ENCODE measurements at regions not wholly inside any gene's neighbourhood (a gene's known extent, or its start where the extent isn't known, plus 50 kb on each side); places are given as distances from the start of the nearest gene placed in this dataset.

DNA sequence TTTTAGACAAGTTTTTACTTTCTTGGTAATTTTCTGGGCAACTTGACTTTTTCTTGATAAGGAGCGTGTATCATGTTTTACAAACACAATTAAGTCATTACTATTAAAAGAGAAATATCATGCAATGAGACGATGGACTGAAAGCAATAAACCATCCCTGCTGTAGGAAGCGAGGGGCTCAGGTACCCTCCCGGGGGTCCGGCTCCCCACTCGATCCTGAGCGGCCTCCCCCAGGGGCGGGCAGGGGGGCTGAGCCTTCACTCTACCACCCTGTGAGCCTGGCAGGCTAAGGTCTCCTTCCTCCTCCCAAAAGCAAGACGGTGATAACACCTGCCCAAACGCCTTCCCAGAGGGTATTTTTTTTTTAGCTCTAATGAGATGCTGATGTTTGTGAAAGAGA, 51.8 kb upstream of the ADGRA1 start:
- no peaks in the 10 kb centered on the region for H3K27me3 ChIP-seq (ENCODE audit: insufficient read depth)
- H3K9ac ChIP-seq: no peak overlapping the region
- no peak for TF ChIP-seq POLR2AphosphoS5 (IDR thresholded peaks at IDR 0.05; ENCODE audit: low read depth, low read length)
- no peak for TF ChIP-seq TAF1 (IDR thresholded peaks at IDR 0.05; ENCODE audit: borderline replicate concordance, low read depth, low read length)
- no peak for TF ChIP-seq JUND (IDR thresholded peaks at IDR 0.05)
- no peak for TF ChIP-seq RFX5 (IDR thresholded peaks at IDR 0.05; ENCODE audit: low read length)
- no peak for TF ChIP-seq FOXJ3 (CRISPR knock-in tag; IDR thresholded peaks at IDR 0.05)
- TF ChIP-seq, protein P1, sequence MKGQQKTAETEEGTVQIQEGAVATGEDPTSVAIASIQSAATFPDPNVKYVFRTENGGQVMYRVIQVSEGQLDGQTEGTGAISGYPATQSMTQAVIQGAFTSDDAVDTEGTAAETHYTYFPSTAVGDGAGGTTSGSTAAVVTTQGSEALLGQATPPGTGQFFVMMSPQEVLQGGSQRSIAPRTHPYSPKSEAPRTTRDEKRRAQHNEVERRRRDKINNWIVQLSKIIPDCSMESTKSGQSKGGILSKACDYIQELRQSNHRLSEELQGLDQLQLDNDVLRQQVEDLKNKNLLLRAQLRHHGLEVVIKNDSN (IDR thresholded peaks at IDR 0.05; ENCODE audit: borderline replicate concordance, low read depth): no peak
- TF ChIP-seq RXRA (IDR thresholded peaks at IDR 0.05; ENCODE audit: borderline replicate concordance, low read depth): no peak
- H3K4me2 ChIP-seq: no peak overlapping the region
- H3K27ac ChIP-seq (ENCODE audit: low read depth in 2 of 2, low read length in 1 of 2): no peak overlapping the region
- H4K20me1 ChIP-seq (ENCODE audit: insufficient read depth): no peaks in the 10 kb centered on the region
- no peaks in the 10 kb centered on the region for H3F3A ChIP-seq (replicated peaks; ENCODE audit: insufficient read depth)
- no peaks in the 10 kb centered on the region; a peak in 1 of 4 replicates for H3K4me1 ChIP-seq (ENCODE audit: control insufficient read depth in 1 of 2, insufficient read depth in 2 of 2, low read depth in 1 of 2, low read length in 1 of 2)
- no peaks in the 10 kb centered on the region for H3K9me2 ChIP-seq
- no peak overlapping the region for H3K4me3 ChIP-seq (ENCODE audit: low read depth in 2 of 2, low read length in 1 of 2)
- ChIA-PET CTCF (interaction anchor here (0.6 kb wide), 1 partner anchor 131 kb away, joined by 3 read pairs; no protein-coding TSS in a partner anchor), POLR2A (no interaction called here)
- H3K9me3 ChIP-seq: no peaks in the 10 kb centered on the region
- no peaks in the 10 kb centered on the region for H3K36me3 ChIP-seq (replicated peaks in 1 of 2; ENCODE audit: control insufficient read depth in 1 of 2, insufficient read depth in 2 of 2, low read length in 1 of 2)
- H2AFZ ChIP-seq (ENCODE audit: low read depth): no peak overlapping the region
- 19% methylated on average over 9 of the region's 10 CpGs for WGBS (ENCODE audit: low lambda C conversion rate)
- no peak for DNase-seq
- no peaks in the 10 kb centered on the region for H3K79me2 ChIP-seq (ENCODE audit: insufficient read depth)

DNA sequence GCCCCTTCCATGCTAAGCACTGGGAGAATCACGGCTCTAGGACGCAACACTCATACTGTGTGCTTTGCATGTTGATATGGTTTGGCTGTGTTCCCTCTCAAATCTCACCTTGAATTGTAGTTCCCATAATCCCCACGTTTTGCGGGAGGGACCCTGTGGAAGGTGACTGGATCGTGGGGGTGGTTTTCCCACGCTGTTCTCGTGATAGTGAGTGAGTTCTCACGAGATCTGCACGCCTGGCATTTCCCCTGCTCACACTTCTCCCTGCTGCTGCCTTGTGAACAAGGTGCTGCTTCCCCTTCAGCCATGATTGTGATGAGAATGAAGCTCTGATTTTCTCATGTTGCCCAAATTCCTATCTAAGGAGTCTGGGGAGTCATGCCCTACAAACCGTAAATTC, 53.0 kb upstream of the ADGRA1 start:
- Histone ChIP-seq H3K9me2 (no peaks in the 10 kb centered on the region), H3K4me3 (ENCODE audit: low read depth in 2 of 2, low read length in 1 of 2) (no peak overlapping the region), H3K36me3 (replicated peaks in 1 of 2; ENCODE audit: control insufficient read depth in 1 of 2, insufficient read depth in 2 of 2, low read length in 1 of 2) (no peaks in the 10 kb centered on the region), H3K27ac (ENCODE audit: low read depth in 2 of 2, low read length in 1 of 2) (no peak overlapping the region), H3K9me3 (no peaks in the 10 kb centered on the region), H3K9ac (no peak overlapping the region), H3K4me2 (no peak overlapping the region), H3K4me1 (ENCODE audit: control insufficient read depth in 1 of 2, insufficient read depth in 2 of 2, low read depth in 1 of 2, low read length in 1 of 2) (no peaks in the 10 kb centered on the region), H4K20me1 (ENCODE audit: insufficient read depth) (no peaks in the 10 kb centered on the region), H3K79me2 (ENCODE audit: insufficient read depth) (no peaks in the 10 kb centered on the region), H2AFZ (ENCODE audit: low read depth) (no peak overlapping the region), H3F3A (replicated peaks; ENCODE audit: insufficient read depth) (no peaks in the 10 kb centered on the region), H3K27me3 (ENCODE audit: insufficient read depth) (no peaks in the 10 kb centered on the region)
- DNase-seq: no peak
- 29% methylated on average over 10 of the region's 10 CpGs for WGBS (ENCODE audit: low lambda C conversion rate)
- TF ChIP-seq SIN3A (IDR thresholded peaks at IDR 0.05; ENCODE audit: borderline replicate concordance, low read depth, low read length) (no peak), YY1 (IDR thresholded peaks at IDR 0.05; ENCODE audit: low read depth) (no peak), CHD2 (IDR thresholded peaks at IDR 0.05; ENCODE audit: low read length, partially characterized antibody) (no peak), MEF2A (IDR thresholded peaks at IDR 0.05; ENCODE audit: borderline replicate concordance, low read depth) (no peak), GATA2 (CRISPR knock-in tag; IDR thresholded peaks at IDR 0.05) (no peak), NFIC (IDR thresholded peaks at IDR 0.05; ENCODE audit: borderline replicate concordance) (no peak), MXI1 (IDR thresholded peaks at IDR 0.05; ENCODE audit: low read depth, low read length) (no peak), GABPA (IDR thresholded peaks at IDR 0.05; ENCODE audit: low read depth) (no peak), TAF1 (IDR thresholded peaks at IDR 0.05; ENCODE audit: borderline replicate concordance, low read depth, low read length) (no peak), RCOR1 (IDR thresholded peaks at IDR 0.05; ENCODE audit: low read length) (no peak)
- TF ChIP-seq, protein P1 (IDR thresholded peaks at IDR 0.05; ENCODE audit: borderline replicate concordance, low read depth): no peak
- TF ChIP-seq, protein P2, sequence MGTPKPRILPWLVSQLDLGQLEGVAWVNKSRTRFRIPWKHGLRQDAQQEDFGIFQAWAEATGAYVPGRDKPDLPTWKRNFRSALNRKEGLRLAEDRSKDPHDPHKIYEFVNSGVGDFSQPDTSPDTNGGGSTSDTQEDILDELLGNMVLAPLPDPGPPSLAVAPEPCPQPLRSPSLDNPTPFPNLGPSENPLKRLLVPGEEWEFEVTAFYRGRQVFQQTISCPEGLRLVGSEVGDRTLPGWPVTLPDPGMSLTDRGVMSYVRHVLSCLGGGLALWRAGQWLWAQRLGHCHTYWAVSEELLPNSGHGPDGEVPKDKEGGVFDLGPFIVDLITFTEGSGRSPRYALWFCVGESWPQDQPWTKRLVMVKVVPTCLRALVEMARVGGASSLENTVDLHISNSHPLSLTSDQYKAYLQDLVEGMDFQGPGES (IDR thresholded peaks at IDR 0.05; ENCODE audit: low read depth, low read length): no peak
- TF ChIP-seq, protein P3, sequence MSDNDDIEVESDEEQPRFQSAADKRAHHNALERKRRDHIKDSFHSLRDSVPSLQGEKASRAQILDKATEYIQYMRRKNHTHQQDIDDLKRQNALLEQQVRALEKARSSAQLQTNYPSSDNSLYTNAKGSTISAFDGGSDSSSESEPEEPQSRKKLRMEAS (IDR thresholded peaks at IDR 0.05; ENCODE audit: low read depth): no peak
- TF ChIP-seq, protein P4, sequence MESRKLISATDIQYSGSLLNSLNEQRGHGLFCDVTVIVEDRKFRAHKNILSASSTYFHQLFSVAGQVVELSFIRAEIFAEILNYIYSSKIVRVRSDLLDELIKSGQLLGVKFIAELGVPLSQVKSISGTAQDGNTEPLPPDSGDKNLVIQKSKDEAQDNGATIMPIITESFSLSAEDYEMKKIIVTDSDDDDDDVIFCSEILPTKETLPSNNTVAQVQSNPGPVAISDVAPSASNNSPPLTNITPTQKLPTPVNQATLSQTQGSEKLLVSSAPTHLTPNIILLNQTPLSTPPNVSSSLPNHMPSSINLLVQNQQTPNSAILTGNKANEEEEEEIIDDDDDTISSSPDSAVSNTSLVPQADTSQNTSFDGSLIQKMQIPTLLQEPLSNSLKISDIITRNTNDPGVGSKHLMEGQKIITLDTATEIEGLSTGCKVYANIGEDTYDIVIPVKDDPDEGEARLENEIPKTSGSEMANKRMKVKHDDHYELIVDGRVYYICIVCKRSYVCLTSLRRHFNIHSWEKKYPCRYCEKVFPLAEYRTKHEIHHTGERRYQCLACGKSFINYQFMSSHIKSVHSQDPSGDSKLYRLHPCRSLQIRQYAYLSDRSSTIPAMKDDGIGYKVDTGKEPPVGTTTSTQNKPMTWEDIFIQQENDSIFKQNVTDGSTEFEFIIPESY (IDR thresholded peaks at IDR 0.05; ENCODE audit: borderline replicate concordance, low read depth): no peak
- TF ChIP-seq, protein P5, sequence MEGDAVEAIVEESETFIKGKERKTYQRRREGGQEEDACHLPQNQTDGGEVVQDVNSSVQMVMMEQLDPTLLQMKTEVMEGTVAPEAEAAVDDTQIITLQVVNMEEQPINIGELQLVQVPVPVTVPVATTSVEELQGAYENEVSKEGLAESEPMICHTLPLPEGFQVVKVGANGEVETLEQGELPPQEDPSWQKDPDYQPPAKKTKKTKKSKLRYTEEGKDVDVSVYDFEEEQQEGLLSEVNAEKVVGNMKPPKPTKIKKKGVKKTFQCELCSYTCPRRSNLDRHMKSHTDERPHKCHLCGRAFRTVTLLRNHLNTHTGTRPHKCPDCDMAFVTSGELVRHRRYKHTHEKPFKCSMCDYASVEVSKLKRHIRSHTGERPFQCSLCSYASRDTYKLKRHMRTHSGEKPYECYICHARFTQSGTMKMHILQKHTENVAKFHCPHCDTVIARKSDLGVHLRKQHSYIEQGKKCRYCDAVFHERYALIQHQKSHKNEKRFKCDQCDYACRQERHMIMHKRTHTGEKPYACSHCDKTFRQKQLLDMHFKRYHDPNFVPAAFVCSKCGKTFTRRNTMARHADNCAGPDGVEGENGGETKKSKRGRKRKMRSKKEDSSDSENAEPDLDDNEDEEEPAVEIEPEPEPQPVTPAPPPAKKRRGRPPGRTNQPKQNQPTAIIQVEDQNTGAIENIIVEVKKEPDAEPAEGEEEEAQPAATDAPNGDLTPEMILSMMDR (IDR thresholded peaks at IDR 0.05): no peak
- ChIA-PET CTCF (interaction anchor here (0.6 kb wide), 1 partner anchor 574 kb away, joined by 4 read pairs; no protein-coding TSS in a partner anchor), POLR2A (no interaction called here)

All from SK-N-SH (cell line).